Pons (tissue), 1 donor: ENCODE measurements at regions not wholly inside any gene's neighbourhood (a gene's known extent, or its start where the extent isn't known, plus 50 kb on each side); places are given as distances from the start of the nearest gene placed in this dataset.

Experiments used
- DNase-seq: peaks from one replicate; pipeline ENCODE4 v3.0.0-alpha.2; 2016; ENCODE audit warnings: low spot score

DNA sequence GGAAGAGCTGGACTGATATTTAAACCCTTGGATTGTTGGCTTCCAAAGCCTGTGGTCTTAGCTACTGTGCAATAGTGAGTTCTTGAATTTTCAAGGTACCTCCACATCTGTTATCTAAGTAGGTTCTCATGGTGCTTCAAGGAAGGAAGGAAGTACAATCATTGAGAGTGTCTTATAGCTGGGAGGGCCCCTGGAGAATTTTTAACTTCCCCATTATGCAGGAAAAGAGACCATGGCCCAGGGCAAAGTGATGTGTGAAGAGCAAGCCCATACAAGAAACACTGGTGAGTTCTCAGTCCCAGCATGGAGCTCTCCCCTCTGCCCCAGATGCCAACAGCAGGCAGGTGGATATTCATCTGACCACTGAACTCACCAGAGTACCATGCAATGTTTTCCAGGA, 169.0 kb upstream of the IRX6 start:
- no peak for DNase-seq

DNA sequence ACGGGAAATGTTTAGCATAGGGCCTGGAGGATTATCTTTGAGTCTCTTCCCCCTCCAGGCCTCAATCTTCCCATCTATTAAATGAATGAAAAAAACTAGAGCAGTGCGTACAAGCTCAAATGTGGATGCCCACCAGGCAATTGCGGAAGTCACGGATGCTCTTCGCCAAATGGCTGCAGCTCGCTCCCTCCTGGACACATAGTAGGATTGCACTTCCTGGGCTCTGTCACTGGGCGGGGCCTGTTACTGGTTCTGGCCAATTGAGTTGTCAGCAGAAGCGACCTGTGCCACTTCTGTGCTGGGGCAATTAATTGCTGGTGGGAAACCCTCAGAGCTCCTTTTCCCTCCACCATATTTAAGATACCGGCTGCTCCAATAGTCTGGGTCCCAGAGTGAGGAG, 168.2 kb upstream of the IRX6 start:
- DNase-seq = no peak

DNA sequence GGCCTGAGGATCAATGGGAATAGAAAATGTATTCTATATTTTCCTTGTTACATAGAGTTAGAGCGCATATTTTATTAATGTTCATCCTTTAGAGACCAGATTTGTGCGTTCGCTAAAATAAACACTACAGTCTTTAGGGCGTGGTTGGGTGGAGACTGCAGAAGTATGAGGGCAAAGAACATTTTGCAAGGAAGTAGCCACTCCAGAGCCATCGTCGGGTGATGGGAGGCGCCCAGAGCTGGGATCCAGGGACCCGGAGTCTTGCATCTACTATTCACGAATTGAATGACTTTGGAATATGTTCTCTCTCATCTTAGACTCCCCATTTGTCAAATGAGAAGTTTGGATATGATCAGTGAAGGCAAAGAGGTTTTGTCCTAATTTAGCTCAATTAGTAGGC, 154.2 kb upstream of the IRX6 start:
- DNase-seq = no peak

DNA sequence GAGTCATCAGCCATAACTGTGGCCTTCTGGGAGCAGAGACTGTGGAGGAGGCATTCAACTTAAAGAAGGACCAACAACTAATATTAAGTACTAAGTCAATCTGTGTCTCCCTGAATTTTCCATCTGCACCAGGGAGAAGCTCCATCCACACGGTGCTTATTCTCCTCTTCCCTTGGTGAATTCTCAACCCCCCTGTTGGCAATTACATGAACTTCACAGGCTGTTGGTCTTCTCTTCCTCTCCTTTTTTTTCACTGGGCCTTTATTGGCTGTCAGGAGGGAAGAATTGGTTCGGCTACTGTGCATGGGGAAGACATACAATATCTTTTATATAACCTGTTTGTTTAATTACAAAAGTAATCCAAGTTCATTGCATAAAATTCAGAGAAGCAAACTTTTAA, 152.8 kb upstream of the IRX6 start:
- DNase-seq = no peak

DNA sequence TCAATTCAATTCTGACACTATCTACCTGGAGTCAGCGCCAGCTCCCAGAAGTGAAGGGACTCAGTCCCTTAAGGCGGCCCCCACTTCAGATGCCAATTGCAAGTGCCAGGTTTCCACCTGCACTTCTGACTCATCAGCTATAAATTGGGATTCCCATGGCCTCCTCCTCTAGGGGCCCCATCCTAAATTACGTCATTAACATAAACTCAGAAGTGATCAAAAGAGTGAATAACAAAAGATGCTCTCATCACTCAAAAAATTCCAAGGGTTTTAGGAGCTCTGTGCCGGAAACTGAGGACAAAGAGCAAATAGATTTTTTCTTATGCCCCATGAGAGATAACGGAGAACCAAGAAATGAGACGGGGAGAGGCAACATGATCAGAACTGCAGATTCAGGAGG, 148.6 kb upstream of the IRX6 start:
- DNase-seq = no peak

DNA sequence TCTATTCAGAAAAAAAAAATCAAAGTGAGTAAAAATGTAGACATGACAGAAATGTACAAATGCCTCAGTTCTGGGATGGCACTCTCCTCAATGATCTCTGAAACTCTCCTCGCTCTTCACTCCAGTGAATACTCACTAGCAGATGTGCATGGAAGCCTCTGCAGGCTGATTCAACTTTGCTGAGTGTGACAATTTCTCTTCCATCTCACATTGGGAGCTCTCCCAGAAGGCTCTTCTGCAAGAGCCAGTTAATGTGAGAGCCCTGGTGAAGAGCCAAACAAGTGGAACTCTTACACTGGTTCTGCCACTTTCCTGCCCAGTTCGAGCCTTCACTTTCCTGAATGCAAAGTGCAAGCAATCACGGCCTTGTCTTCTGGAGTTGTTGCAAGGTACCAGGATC, 147.1 kb upstream of the IRX6 start:
- peak; percentile 1 for DNase-seq

DNA sequence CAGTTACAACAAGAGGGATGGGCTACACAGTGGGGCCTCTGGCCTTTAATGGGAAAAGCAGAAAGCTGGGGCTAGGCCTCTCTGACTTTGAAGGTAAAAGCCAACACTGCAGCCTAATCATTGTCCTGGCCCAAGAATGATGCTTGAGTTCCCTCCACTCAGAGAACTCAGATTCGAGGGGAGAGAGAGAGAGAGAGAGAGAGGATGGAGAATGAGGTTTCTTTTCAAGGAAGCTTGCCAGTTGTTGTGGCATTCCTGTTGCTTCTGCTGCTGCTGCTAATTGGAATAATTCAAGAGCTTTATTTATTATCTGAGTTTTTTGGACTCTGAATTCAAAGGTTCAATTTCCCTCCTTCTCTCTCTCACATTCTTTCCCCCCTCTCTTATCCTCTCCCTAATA, 144.6 kb upstream of the IRX6 start:
- DNase-seq = no peak

DNA sequence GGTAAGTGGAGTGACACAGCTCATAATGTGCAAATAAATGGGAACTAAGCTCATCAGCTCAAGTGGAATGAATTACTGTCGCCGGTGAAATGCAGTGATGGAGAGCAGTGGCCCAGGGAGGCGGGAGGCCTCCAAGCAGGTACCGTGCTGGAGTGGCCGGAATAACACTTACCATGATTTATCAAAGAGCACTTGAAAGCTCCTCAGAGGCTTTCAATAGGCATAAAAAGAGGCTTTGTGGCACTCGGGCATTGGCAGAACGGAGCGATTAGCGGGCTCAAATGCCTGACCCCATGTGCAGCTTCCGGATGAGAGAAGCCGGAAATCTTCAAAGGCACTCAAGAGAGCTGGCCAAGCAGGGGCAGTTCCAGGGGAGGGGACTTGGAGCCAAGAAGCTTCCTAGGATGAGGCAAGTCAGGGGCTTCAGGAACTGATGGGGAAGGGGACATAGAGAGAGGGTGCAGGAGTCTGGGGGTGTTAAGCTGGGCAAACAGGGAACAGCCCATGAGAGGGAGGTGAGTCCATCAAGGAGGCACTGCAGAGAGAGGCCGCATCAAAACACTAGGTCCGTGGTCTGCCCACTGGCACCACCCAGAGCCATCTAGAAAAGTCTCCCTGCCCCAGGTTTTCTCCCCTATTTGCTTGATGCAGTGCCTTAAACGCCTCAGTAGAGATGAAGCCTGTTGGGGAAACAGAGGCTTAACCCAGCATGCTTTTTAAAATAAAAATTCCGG, 144.0 kb upstream of the IRX6 start:
- DNase-seq = peak; percentile 6

DNA sequence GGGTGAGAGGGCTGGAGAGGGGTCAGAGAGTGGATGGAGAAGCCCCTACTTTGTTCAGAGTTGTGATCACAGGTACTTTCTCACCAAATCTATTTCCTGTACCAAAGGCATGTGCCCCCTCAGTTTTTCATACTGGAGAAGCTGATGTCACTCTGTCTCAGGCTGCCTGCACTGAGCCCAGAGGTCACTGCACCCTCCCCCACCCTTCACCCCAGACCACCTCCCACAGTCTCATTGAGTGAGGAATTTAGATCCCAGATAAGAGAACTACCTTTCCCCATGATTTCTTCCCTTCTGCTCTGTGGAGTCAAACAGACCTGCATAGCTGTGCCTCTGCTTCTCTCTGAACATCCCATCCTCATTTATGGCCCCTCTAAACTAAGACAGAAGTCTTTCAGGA, 140.0 kb upstream of the IRX6 start:
- no peak for DNase-seq

DNA sequence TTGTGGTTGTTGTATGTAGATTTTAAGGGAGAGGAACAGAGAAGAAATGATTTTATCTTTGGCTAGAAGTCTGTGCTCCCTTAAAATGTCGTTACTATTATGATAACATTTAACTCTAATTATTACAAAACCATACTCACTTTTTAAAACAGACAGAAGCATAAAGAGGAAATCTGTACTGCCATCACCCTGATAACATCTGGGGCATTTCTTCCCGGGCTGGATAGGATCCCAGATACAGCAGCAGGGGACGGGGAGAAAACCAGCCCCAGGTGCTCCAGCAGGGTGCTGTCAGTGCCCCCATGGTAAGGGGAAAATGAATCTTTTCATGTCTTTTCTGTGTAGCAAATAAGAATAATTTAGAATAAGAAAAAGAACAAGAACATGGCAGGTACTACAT, 139.4 kb upstream of the IRX6 start:
- DNase-seq = no peak

DNA sequence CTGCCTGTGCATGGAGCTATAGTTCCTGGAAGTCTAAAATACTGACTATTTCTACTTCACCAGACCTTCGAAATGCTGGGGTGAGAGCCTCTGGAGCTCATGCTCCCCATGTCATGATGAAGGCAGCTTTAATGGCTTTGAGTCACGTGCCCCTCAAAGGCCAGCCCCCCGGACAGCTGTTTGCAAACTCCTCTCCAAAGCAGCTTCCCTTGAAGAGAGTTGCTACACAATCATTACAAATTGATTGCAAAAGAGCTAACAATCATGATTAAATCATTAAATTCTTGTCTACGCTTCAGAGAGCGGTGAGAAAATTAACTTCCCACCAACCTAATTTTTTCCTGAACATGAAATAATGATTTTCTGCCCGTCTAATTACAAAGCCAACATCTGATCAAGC, 134.8 kb upstream of the IRX6 start:
- DNase-seq = no peak

DNA sequence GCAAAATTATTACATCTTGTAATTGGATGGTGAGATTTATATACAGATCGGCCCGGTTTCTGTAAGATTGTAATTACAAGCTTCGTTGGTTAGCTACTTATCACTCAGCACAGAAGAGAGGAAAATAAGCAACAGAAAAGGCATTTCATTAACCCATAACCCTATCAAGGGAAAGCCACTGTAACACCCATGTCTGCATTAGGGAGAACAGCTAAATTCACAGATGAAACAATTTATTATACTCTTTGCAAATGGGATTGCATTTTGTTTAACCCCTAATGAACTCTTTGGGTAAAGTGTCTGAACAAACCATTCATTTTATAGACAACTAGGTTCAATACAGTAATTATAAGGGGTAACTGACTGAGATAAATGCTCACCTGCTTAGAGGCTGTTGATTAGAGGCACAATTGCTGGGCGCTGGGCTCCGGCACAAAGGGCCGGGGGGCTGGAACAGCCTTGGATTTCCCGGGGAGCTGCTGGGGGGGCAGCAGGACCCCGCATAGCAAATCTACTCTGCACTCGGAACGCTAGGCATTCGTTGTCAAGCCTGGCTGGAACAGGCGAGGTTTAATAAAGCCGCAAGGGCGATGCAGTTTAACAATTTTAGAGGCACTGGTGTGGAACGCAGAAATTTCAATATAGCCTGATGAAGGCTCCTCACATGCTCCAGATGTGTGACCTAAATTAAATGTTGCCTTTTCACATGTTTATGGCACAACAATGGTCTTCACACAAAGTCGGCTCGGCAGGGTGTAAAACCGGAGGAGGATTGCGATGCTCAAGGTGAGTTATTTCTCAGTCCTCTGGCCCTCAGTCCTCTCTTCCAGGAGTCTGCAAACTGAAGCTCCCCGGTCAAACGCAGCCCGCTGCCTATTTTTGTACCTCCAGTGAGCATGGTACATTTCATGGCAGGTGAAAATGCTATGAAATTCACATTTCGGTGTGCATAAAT, 134.0 kb upstream of the IRX6 start:
- DNase-seq = no peak

DNA sequence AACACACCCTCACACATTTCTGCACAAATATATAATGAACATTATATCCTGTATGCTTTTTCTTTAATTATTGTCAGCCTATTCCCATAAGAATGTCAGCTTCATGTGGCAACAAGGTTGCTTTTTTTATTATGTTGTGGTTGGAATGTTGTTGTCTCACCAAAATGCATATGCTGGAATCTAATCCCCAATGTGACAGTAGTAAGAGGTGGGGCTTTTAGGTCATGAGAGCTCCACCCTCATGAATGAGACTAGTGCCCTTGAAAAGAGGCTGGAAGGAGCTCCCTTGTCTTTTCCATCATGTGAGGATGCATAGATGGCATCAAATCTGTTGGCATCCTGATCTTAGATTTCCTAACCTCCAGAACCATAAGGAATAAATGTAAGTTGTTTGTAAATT, 131.3 kb upstream of the IRX6 start:
- no peak for DNase-seq

DNA sequence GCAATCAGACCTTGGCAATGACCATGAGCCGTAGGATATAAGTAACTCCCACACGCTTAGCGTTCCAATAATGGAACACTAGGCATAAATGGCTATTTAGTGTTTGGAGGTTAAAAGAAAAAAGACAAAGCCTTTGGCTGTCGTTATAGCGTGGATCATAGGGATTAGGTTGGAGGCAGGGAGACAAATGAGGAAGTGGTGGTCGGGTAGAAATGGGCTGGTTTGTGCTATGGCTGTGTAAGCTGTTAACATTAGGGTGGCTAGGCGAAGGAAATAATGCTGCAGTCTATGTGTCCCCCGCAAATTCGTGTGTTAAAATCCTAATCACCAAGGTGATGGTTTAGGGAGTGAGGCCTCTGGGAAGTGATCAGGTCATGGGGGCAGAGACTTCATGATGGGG, 120.4 kb upstream of the IRX6 start:
- DNase-seq = no peak

DNA sequence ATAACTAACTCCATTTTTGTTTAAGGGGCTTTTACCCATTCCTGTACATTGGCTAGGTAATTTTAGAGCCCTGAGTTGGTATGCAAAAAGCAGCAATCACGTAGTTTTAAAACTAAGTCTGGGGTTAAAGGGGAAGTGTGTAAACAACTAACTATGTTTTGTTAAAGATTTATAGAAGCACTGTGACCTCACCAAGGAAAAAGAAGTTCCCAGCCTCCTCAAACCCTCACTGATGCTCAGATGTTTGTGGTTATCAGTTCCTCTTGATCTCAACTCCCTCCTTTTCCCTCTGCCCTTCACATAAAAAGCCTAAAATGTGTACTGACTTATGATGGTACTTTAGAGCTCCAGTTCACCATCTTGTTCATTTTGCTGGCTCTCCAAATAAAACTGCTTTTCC, 119.9 kb upstream of the IRX6 start:
- no peak for DNase-seq

DNA sequence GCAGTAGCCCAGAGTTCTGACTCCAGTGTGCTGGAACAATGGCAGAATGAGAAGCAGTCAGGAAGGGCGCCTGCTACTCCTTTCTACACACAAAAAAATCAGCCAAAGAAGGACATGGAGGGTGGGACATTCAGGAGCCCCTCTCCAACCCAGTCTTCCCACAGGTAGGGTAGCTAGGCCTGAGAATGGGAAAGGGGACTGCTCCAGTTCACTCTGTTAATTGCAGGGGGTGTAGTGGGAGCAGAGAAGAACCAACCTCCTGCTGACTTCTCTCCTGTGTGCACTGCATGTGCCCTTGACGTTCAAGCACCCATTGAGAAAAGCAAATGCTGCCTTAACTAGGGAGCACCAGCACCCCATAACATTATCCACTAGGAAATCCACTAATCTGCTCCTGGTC, 119.1 kb upstream of the IRX6 start:
- no peak for DNase-seq

DNA sequence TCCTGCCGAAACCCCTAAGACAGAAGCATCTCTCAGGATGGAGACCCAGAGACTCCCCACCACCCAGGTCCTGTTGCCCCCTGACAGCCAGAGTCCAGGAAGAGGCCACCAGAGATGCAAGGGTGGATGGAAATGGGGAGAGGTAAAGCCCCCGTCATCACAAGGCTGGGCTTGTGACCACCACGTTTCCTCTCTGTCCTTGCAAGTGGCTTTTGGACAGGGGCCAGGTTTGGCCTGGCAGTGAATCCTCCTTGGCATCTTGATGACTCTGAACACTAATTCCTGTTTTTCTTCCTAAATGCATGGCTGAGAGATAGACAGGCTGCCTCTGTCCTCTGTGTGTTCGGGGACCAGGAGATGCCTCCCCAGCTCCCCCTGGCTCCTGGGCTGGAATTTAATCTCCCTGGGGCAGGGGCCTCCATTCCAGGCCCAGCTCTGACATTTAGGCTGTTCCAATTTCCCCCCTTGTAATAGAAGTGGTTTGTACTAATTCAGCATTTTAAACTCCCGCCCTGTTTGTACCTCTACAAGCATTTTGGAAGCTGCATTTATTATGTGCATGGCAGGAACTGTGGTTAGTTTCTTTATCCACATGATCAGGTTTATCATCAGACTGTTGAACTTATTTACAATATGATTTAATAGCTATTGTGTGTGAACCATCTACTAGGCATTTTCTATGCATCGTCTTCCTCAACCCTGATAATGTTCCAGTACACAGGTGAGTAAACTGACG, 116.1 kb upstream of the IRX6 start:
- DNase-seq = peak; percentile 9

DNA sequence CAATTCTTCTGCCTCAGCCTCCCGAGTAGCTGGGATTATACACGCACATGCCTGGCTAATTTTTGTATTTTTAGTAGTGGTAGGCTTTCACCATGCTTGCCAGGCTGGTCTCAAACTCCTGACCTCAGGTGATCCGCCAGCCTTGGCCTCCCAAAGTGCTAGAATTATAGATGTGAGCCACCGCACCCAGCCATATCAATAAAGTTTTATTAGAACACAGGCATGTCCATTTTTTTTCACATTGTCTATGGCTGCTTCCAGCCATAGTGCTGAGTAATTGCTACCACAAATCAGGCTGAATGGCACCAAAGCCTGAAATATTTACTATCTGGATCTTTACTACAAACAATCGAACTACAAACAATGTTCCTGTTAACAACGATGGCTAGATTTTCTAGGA, 114.4 kb upstream of the IRX6 start:
- no peak for DNase-seq

DNA sequence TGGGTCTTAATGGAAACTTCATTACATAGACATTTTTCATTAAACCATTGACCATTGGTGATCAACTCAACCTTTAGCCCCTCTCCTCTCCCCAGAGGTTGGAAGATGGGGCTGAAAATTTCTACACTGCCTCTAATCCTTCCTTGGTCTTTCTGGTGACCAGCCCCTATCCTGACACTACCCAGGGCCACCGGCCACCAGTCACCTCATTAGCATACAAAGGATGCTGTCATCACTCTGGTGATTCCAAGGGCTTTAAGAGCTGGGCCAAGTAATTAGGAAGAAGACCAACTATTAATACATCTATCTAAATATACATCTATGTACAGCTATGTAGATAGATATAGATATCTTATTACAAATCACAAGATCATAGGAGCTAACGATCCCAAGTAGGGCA, 111.2 kb upstream of the IRX6 start:
- DNase-seq = no peak

DNA sequence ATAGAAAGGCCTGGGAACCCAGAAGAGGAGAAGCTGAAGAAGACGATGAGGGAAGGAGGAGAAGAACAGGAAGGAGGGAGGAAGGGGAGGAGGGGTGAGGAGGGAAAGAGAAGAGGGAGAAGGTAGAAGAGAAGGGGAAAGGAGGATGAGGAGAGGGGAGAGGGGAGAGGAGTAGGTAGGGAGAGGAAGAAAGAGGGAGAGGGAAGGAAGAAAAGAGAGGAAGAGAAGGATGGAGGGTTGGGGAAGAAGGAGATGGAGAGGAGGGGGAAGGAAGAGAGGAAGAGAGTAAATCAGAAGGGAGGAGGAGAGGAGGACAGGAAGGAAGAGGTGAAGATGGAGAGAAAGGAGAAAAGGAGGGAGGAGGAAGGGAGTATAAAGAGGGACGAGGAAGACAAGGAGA, 109.6 kb upstream of the IRX6 start:
- no peak for DNase-seq

DNA sequence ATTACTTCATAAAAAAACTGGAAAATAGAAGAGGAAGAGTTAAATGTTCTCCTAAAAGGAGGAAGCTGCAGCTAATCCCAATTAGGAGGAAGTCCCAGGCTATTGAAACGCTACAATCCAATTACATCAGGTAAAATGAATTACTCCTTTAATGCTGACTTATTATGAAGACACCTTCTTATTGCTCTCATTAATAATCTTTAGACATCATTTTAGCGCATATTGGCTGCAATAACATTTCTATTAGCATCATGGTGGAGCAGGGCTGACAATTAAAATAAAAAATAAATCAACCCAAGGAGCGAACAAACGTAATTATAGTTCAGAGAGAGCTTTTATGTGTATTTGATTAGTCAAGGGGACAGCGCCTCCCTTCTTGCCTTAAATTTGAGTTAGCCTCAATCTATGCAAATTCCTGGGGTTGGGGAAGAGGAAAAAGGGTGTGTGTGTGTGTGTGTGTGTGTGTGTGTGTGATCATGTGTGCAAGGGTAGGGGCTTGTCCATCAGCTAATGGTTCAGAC, 109.0 kb upstream of the IRX6 start:
- no peak for DNase-seq

DNA sequence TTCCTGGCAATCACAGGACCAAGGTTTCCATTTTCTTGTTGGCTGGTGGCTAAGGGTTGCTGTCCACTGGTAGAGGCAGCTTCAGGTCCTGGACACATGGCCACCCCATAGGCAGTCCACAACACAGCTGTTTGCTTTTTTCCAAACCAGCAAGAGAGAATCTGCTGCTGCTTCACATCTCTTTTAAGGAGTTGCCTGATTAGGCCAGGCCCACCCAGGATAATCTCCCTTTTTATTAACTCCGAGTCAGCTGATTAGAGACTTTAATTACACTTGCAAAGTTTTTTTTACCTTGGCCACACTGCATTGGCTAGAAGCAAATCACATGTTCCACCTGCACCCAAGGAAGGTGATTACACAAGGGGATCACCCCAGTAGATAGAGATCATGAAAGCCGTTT, 106.6 kb upstream of the IRX6 start:
- DNase-seq = no peak

DNA sequence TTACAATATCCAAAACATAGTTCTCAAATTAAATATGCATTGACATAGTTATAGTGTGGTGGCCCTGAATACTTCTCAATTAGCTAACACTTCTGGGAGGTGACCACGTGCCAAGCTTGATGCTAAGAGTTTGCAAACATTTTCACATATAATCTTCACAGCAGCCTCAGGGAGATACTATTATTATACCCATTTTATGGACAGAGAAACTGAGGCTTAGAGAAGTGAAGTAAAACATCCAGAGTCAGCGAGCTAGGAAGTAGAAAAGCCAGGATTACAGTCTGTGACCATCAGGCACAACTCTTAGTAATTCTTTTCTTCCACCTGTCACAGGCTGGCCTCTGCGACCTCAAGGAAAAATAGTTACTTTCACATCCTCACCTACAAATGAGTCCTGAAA, 102.2 kb upstream of the IRX6 start:
- DNase-seq = no peak
